OCI-LY3 (cell line): ENCODE measurements at regions not wholly inside any gene's neighbourhood (a gene's known extent, or its start where the extent isn't known, plus 50 kb on each side); places are given as distances from the start of the nearest gene placed in this dataset.

ENCODE experiments used
- CTCF ChIP-seq: fragments of 200-600, 300-600 bp; sonication (generic); IDR thresholded peaks from 2 replicates; pipeline ENCODE4 v1.5.1; 2014; ENCODE audit warnings: antibody characterized with exemption, low read length, low read depth
- EZH2phosphoT487 ChIP-seq: fragments of 200-600 bp; shearing (Covaris generic); IDR thresholded peaks from 2 replicates; pipeline ENCODE4 v1.6.1; 2018; ENCODE audit warnings: antibody characterized with exemption, mixed run types, low read depth

GRCh38 chr9:82130331-82131042 is 141.9 kb downstream of the SPATA31D1 start:
- TF ChIP-seq CTCF: no peak
- no peak for TF ChIP-seq EZH2phosphoT487
